HepG2 (cell line): ENCODE measurements at regions not wholly inside any gene's neighbourhood (a gene's known extent, or its start where the extent isn't known, plus 50 kb on each side); places are given as distances from the start of the nearest gene placed in this dataset.

Experiments used
- ATAC-seq: fragments of 200-7000 bp; cut with Tn5 transposase; 3 replicates; pipeline ENCODE4 v1.9.1; 2020; ENCODE audit warnings: mild to moderate bottlenecking, moderate library complexity
- BruUV-seq: library from RNA; stranded (reverse); fragments of 400-500 nt; replicated peaks from 2 replicates; lab custom pipeline; 2021; lab: Mats Ljungman, UMichigan
- CTCF ChIA-PET: fragments of 300-600 bp; formaldehyde crosslinking; extraction: SDS; loops from one replicate; lab custom pipeline; 2021; ENCODE audit warnings: low total read pairs, inconsistent platforms, low intra/inter-chr PET ratio; lab: Yijun Ruan, JAX
- POLR2A ChIA-PET: fragments of 350-600 bp; sonication (Branson Sonifier 250); formaldehyde crosslinking; loops from one replicate; lab custom pipeline; 2020; ENCODE audit warnings: antibody characterized with exemption, inconsistent platforms; lab: Yijun Ruan, JAX
- DNase-seq: peaks from one replicate; pipeline ENCODE4 v3.0.0-alpha.2; 2015; ENCODE audit warnings: low spot score
- FAIRE-seq: peaks from 3 replicates; lab custom pipeline; 2011; peaks lifted over from hg19 to GRCh38; lab: Jason Lieb, UNC
- H2AFZ ChIP-seq: one replicate; pipeline ENCODE4 v1.6.1; 2011; ENCODE audit warnings: low read length, inconsistent platforms
- H3K27ac ChIP-seq: fragments of 300-600 bp; 3 replicates; pipeline ENCODE4 v1.8.0; 2011; ENCODE audit warnings: mixed run types, mild to moderate bottlenecking, mixed read lengths, low read length, inconsistent platforms; ENCODE audit not compliant: insufficient read depth; ENCODE audit errors: extremely low read length
- H3K27me3 ChIP-seq, 2 experiments: fragments of 200-600 bp in 1 of 2; 2 replicates in 1 of 2; 3 replicates in 1 of 2; pipeline versions ENCODE4 v1.6.0 to v1.8.0; 2011; ENCODE audit warnings: low read length in 2 of 2, mild to moderate bottlenecking in 2 of 2, moderate library complexity in 2 of 2, inconsistent platforms in 1 of 2; ENCODE audit not compliant: insufficient read depth in 2 of 2, control insufficient read depth in 1 of 2
- H3K36me3 ChIP-seq, 2 experiments: fragments of 200-600 bp in 1 of 2; replicated peaks in 1 of 2; 2 replicates in 1 of 2; 3 replicates in 1 of 2; pipeline versions ENCODE4 v1.5.1 to v1.8.0; 2011; ENCODE audit warnings: low read length in 2 of 2, inconsistent platforms in 1 of 2; ENCODE audit not compliant: insufficient read depth in 2 of 2, control insufficient read depth in 1 of 2
- H3K4me1 ChIP-seq: 2 replicates; pipeline ENCODE4 v1.5.1; 2012; ENCODE audit warnings: low read length, inconsistent platforms; ENCODE audit not compliant: insufficient read depth
- H3K4me2 ChIP-seq: 2 replicates; pipeline ENCODE4 v1.6.0; 2011; ENCODE audit warnings: low read depth, low read length, inconsistent platforms
- H3K4me3 ChIP-seq, 3 experiments: fragments of 200-600 bp in 1 of 3; sonication (generic), shearing (Covaris generic) in 1 of 3; replicated peaks in 1 of 3; 2 replicates each; pipeline ENCODE4 v1.5.1; 2011 to 2016; ENCODE audit warnings: low read length in 3 of 3, inconsistent platforms in 2 of 3, low read depth in 2 of 3, mild to moderate bottlenecking in 2 of 3, control low read depth in 1 of 3, mixed read lengths in 1 of 3; ENCODE audit not compliant: insufficient read depth in 1 of 3
- H3K79me2 ChIP-seq: one replicate; pipeline ENCODE4 v1.6.1; 2011; ENCODE audit warnings: low read length, inconsistent platforms; ENCODE audit not compliant: insufficient read depth
- H3K9ac ChIP-seq: 2 replicates; pipeline ENCODE4 v1.6.0; 2011; ENCODE audit warnings: mild to moderate bottlenecking, low read depth, low read length, inconsistent platforms; ENCODE audit not compliant: insufficient read depth
- H3K9me3 ChIP-seq: 2 replicates; pipeline ENCODE4 v1.5.1; 2012; ENCODE audit warnings: mild to moderate bottlenecking, low read length
- H4K20me1 ChIP-seq: 2 replicates; pipeline ENCODE4 v1.6.0; 2011; ENCODE audit warnings: inconsistent platforms, mild to moderate bottlenecking, low read length, moderate library complexity; ENCODE audit not compliant: insufficient read depth
- CBX2 ChIP-seq, 2 experiments: fragments of 200-600 bp in 1 of 2; sonication (generic); formaldehyde crosslinking in 1 of 2; IDR thresholded peaks; 2 replicates each; pipeline versions ENCODE4 v1.7.0 to v1.8.1; 2018 to 2022; ENCODE audit warnings: low read depth in 2 of 2, low read length in 1 of 2, mild to moderate bottlenecking in 1 of 2, missing genetic modification reagents in 1 of 2
- EED ChIP-seq: sonication (generic); formaldehyde crosslinking; IDR thresholded peaks from 2 replicates; pipeline ENCODE4 v1.5.0; 2020; ENCODE audit warnings: mild to moderate bottlenecking, missing genetic modification reagents
- ERF ChIP-seq: IDR thresholded peaks from 2 replicates; pipeline ENCODE4 v1.6.1; 2018; ENCODE audit warnings: missing biosample characterization, missing genetic modification reagents
- RBAK ChIP-seq: sonication (generic); formaldehyde crosslinking; IDR thresholded peaks from 2 replicates; pipeline ENCODE4 v1.5.1; 2020; ENCODE audit warnings: mild to moderate bottlenecking, missing genetic modification reagents
- TCF12 ChIP-seq, 2 experiments: fragments of 450-650 bp in 1 of 2; sonication (generic) in 1 of 2; formaldehyde crosslinking in 1 of 2; IDR thresholded peaks; 2 replicates each; pipeline versions ENCODE4 v1.6.1 to v1.8.0; 2017 to 2022; ENCODE audit warnings: antibody characterized with exemption in 1 of 2, mild to moderate bottlenecking in 1 of 2, missing genetic modification reagents in 1 of 2, moderate library complexity in 1 of 2
- ZFP37 ChIP-seq: sonication (generic); formaldehyde crosslinking; IDR thresholded peaks from 2 replicates; pipeline ENCODE4 v1.4.0; 2020; ENCODE audit warnings: missing genetic modification reagents, borderline replicate concordance
- ZFP41 ChIP-seq: sonication (generic); formaldehyde crosslinking; IDR thresholded peaks from 2 replicates; pipeline ENCODE4 v1.4.0; 2020; ENCODE audit warnings: mild to moderate bottlenecking, missing genetic modification reagents, borderline replicate concordance
- ZNF280D ChIP-seq: sonication (generic); formaldehyde crosslinking; IDR thresholded peaks from 2 replicates; pipeline ENCODE4 v1.5.1; 2020; ENCODE audit warnings: mild to moderate bottlenecking, missing genetic modification reagents
- ZNF337 ChIP-seq: sonication (generic); formaldehyde crosslinking; IDR thresholded peaks from 2 replicates; pipeline ENCODE4 v1.5.1; 2020; ENCODE audit warnings: missing genetic modification reagents, low read depth, mild to moderate bottlenecking, borderline replicate concordance
- ZNF414 ChIP-seq: sonication (generic); formaldehyde crosslinking; IDR thresholded peaks from 2 replicates; pipeline ENCODE4 v1.5.0; 2020; ENCODE audit warnings: missing genetic modification reagents
- ZNF615 ChIP-seq: sonication (generic); formaldehyde crosslinking; IDR thresholded peaks from 2 replicates; pipeline ENCODE4 v1.5.0; 2020; ENCODE audit warnings: mild to moderate bottlenecking, missing genetic modification reagents, borderline replicate concordance
- ZNF646 ChIP-seq: sonication (generic); formaldehyde crosslinking; IDR thresholded peaks from 2 replicates; pipeline ENCODE4 v1.9.0; 2021; ENCODE audit warnings: mild to moderate bottlenecking, missing genetic modification reagents
- WGBS: methylation state at CpG from one replicate; pipeline ENCODE4 v1.1.6; 2017; ENCODE audit warnings: low lambda C conversion rate; 5-methylcytosine and 5-hydroxymethylcytosine counted together
- in situ Hi-C: cut with HindIII; loops from 2 replicates; pipeline ENCODE4 v1.10.0; 2017; ENCODE audit warnings: low pct_unique_long_range_greater_than_20kb; ENCODE audit not compliant: extremely low pct_ligation_motif_present
- intact Hi-C: fragments of 100-400 bp; cut with micrococcal nuclease; formaldehyde crosslinking; loops from one replicate; pipeline ENCODE4 v1.10.0; 2022; ENCODE audit not compliant: unreplicated experiment

GRCh38 chr16:80063031-80063712, 462.6 kb upstream of the MAF start:
- Histone ChIP-seq H3K27ac (no peak overlapping the region), H3K4me2 (no peak overlapping the region), H3K4me1 (no peaks in the 10 kb centered on the region), H3K36me3 (no peaks in the 10 kb centered on the region), H4K20me1 (no peaks in the 10 kb centered on the region), H3K9me3 (no peaks in the 10 kb centered on the region; the same call in 1 of the 2 replicates), H3K4me3 (no peak overlapping the region), H3K27me3 (no peaks in the 10 kb centered on the region; a peak in 1 of 5 replicates), H3K9ac (no peak overlapping the region), H3K79me2 (no peaks in the 10 kb centered on the region), H2AFZ (no peak overlapping the region)
- ChIA-PET CTCF (no interaction called here), POLR2A (no interaction called here)
- no peak for ATAC-seq
- intact Hi-C loops (no loop called here), in situ Hi-C loops (no loop called here)
- BruUV-seq: no TSS peak
- DNase-seq: no peak
- 11% methylated on average over 7 of the region's 7 CpGs for WGBS
- FAIRE-seq: no peak
- TF ChIP-seq ZFP41 (no peak), TCF12 (IDR thresholded peaks at IDR 0.05) (no peak), TCF12 (CRISPR knock-in tag; IDR thresholded peaks at IDR 0.05) (no peak), ZNF615 (no peak), ZNF280D (CRISPR knock-in tag) (no peak), ZNF337 (CRISPR knock-in tag) (no peak), ZFP37 (CRISPR knock-in tag) (no peak), ZNF414 (CRISPR knock-in tag) (no peak), ZNF646 (CRISPR knock-in tag) (no peak), ERF (CRISPR knock-in tag) (no peak), RBAK (CRISPR knock-in tag) (no peak), EED (CRISPR knock-in tag) (no peak), CBX2 (IDR thresholded peaks at IDR 0.05; ENCODE audit: low read depth, low read length) (no peak), CBX2 (CRISPR knock-in tag; IDR thresholded peaks at IDR 0.05; ENCODE audit: low read depth) (no peak)
